SK-N-MC (cell line): ENCODE measurements at regions not wholly inside any gene's neighbourhood (a gene's known extent, or its start where the extent isn't known, plus 50 kb on each side); places are given as distances from the start of the nearest gene placed in this dataset.
"Not testable (repeated sequence)": the region's sequence is repeated elsewhere in the genome, so short reads cannot be mapped to it uniquely, and the experiment has no call there.

Experiments used
- DNase-seq: peaks from one replicate; pipeline ENCODE4 v3.0.0-alpha.2; 2011; ENCODE audit warnings: low read depth, low spot score
- H3K27ac ChIP-seq: fragments of 200-600 bp; sonication (generic); 2 replicates; pipeline ENCODE4 v1.5.1; 2016; ENCODE audit warnings: mixed run types
- H3K36me3 ChIP-seq: fragments of 200-600 bp; sonication (generic); 2 replicates; pipeline ENCODE4 v1.6.1; 2017; ENCODE audit warnings: antibody characterized with exemption, low read length, mixed read lengths; ENCODE audit not compliant: insufficient read depth
- H3K4me3 ChIP-seq: fragments of 200-600 bp; sonication (generic); 2 replicates; pipeline ENCODE4 v1.5.1; 2016
- H3K9ac ChIP-seq: fragments of 200-600 bp; sonication (generic); 2 replicates; pipeline ENCODE4 v1.8.0; 2017; ENCODE audit warnings: mixed run types, mixed read lengths; ENCODE audit not compliant: insufficient read length
- H3K9me3 ChIP-seq: fragments of 200-600 bp; sonication (generic); 2 replicates; pipeline ENCODE4 v1.6.1; 2017; ENCODE audit warnings: low read depth, mild to moderate bottlenecking, antibody characterized with exemption, low read length, moderate library complexity, mixed read lengths
- EZH2 ChIP-seq: fragments of 200-600 bp; sonication (generic); IDR thresholded peaks from one replicate; pipeline ENCODE4 v1.6.1; 2017; ENCODE audit warnings: antibody characterized with exemption
- FOXP2 ChIP-seq: optimal IDR thresholded peaks from 2 replicates; pipeline ENCODE3; 2011; ENCODE audit warnings: mild to moderate bottlenecking, moderate library complexity; ENCODE audit not compliant: insufficient read depth; ENCODE audit errors: extremely low read length, control extremely low read depth
- POLR2AphosphoS5 ChIP-seq: IDR thresholded peaks from 2 replicates; pipeline ENCODE4 v1.6.1; 2012; ENCODE audit warnings: mild to moderate bottlenecking, low read depth, low read length, borderline replicate concordance

DNA sequence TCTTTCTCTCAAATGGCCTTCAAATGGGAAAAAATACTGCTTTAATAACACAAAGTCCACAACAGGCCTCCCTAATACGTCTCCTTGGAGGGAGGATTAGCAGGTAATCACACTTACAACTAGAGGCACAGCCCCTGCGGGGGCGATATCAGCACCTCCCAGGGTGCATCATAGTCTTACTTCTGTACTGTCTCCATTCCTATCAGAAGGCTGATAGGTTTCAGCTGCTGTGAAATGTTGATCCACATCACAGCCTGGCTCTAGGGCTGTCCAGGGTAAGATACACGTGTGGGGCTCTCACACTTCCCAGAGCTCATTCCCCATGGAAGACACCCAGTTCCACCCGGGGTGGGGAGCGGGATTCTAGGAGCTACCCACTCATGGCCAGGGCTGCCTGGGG is 139.1 kb upstream of the SFSWAP start:
- H3K9ac ChIP-seq = no peak overlapping the region
- no peaks in the 10 kb centered on the region for H3K36me3 ChIP-seq
- no peak for TF ChIP-seq POLR2AphosphoS5
- no peak for TF ChIP-seq FOXP2
- no peak for TF ChIP-seq EZH2
- no peak for DNase-seq
- no peak overlapping the region for H3K4me3 ChIP-seq
- no peaks in the 10 kb centered on the region for H3K9me3 ChIP-seq
- H3K27ac ChIP-seq = no peak overlapping the region

DNA sequence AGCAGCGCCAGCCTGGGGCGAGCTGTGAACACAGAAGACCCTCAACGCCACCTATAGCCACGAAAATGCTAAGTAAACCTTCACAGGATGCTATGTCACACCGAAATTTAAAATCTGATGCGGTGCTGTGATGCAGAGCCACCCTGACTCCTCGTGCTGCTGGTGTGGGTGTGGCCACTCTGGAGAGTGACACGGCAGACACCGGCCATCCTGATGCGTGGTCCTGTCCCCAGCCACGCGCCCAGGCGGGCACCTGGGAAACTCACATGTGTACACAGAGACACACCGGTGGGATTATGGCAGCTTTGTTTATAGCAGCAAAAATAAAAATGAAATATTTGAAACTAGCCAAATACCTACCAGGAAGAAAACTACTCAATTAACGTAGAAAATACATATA is 138.3 kb upstream of the SFSWAP start:
- DNase-seq = no peak
- no peak overlapping the region for H3K27ac ChIP-seq
- no peak overlapping the region for H3K9ac ChIP-seq
- no peaks in the 10 kb centered on the region for H3K36me3 ChIP-seq
- no peak for TF ChIP-seq FOXP2
- TF ChIP-seq EZH2 = no peak
- no peak for TF ChIP-seq POLR2AphosphoS5
- no peaks in the 10 kb centered on the region for H3K9me3 ChIP-seq
- no peak overlapping the region for H3K4me3 ChIP-seq

DNA sequence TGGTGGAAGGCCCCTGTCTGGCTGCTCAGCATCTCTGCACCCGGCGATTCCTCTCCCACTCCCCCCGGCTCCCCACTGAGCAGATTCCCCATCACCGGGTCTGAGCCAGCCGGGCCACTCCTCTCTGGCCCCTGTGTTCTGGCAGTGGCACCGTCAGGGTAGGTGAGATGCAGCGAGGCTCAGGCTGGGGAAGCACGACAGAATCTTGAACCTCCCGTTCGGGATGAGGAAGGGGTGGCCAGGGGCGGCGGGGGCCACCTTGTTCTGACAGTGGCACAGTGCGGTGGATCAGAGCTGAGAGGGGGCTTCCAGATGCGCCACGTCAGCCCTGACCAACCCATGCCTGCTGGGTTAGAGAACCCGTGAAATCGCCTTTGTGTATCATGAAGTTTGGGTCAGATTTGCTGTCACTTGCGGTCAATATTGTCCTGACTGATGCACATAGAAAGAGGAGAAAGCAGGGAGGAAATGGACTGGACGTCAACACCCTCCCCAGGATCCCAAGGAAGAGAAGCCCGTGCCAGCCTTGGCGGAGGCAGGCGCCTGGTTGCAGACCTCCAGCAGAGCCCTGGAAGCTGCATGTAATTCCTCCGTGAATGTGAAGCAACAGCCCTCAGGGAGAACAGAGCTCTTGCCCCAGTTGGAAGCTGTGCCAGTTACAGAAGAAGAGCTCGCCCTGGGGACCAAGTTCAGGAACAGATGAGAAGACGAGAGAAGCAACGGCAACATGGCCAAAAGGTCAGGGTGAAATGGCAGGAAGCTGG is 137.1 kb upstream of the SFSWAP start:
- no peak for DNase-seq

DNA sequence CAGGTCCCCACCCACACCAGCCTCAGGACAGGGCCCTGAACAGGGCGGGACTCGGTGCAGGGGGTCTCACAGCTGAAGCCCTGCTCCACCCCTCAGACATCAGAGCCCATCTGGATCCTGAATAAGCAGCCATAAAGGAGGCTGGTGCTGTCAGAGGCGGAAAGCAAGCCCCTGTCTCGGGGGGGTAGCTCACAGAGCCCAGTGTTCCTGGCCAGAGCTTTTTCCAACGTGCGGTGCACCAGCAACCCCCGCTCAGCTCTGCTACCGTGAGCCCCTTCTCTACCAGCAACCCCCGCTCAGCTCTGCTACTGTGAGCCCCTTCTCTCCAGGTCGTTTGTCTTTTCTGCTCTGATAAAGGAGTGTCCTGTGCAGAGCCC is 136.5 kb upstream of the SFSWAP start:
- H3K27ac ChIP-seq = no peak overlapping the region

More for the DNA sequence above, 137.1 kb upstream of the SFSWAP start:
- TF ChIP-seq EZH2 (no peak), POLR2AphosphoS5 (no peak), FOXP2 (no peak)
- H3K36me3 ChIP-seq = no peaks in the 10 kb centered on the region
- no peaks in the 10 kb centered on the region for H3K9me3 ChIP-seq
- H3K9ac ChIP-seq = no peak overlapping the region
- H3K27ac ChIP-seq = no peak overlapping the region
- no peak overlapping the region for H3K4me3 ChIP-seq

DNA sequence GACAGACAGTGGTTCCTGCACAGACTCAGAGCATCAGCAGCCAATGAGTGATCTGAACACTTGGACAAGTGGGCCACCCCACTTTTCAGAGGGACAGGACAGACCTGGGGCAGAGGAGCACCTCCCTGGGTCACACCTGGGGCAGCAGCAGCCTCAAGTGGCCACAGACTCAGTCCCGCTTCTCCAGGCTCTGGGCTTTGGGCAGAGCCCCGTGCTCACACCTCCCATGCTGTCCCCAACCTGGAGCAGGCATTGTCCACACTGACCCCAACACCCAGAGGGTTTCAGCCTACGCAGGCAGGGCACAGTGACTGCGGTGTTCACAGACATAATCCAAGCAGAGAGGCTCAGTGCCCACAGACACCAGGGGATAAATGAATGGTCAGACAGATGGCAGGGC is 135.5 kb upstream of the SFSWAP start:
- TF ChIP-seq POLR2AphosphoS5 (no peak), FOXP2 (no peak), EZH2 (no peak)
- Histone ChIP-seq H3K9ac (no peak overlapping the region), H3K36me3 (no peaks in the 10 kb centered on the region), H3K27ac (no peak overlapping the region), H3K4me3 (no peak overlapping the region), H3K9me3 (no peaks in the 10 kb centered on the region)
- no peak for DNase-seq

More for the DNA sequence above, 136.5 kb upstream of the SFSWAP start:
- Histone ChIP-seq H3K4me3 (no peak overlapping the region), H3K9ac (no peak overlapping the region), H3K36me3 (no peaks in the 10 kb centered on the region), H3K9me3 (no peaks in the 10 kb centered on the region)
- no peak for DNase-seq
- no peak for TF ChIP-seq EZH2
- TF ChIP-seq FOXP2 = no peak
- TF ChIP-seq POLR2AphosphoS5 = no peak

DNA sequence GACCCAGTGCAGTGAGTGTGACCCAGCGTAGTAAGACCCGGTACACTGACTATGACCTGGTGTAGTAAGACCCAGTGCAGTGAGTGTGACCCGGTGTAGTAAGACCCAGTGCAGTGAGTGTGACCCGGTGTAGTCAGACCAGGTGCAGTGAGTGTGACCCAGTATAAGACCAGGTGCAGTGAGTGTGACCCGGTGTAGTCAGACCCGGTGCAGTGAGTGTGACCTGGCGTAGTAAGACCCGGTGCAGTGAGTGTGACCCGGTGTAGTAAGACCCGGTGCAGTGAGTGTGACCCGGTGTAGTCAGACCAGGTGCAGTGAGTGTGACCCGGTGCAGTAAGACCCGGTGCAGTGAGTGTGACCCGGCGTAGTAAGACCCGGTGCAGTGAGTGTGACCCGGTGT is 134.2 kb upstream of the SFSWAP start:
- H3K4me3 ChIP-seq, H3K9ac ChIP-seq, DNase-seq: not testable (repeated sequence)

DNA sequence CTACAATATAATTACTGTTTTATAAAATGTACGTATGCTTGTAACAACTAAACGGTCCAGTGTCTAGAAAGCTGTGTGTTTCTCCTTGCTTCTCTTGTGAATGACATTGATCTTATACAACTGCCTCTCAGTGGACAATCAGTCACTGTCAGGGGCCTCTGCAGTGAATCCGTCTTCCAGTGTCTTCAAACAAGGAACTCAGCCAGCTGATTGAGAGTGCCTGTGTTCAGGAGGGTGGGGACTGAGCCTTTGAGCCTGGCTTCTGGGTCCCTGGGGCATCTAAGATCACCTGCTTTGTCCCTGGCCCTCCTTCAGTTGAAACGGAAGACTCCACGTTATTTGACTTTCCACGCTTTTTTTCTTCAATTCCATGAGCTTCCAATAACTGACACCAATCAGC is 133.1 kb upstream of the SFSWAP start:
- Histone ChIP-seq H3K9ac (no peak overlapping the region), H3K36me3 (no peaks in the 10 kb centered on the region), H3K4me3 (no peak overlapping the region), H3K9me3 (no peaks in the 10 kb centered on the region), H3K27ac (no peak overlapping the region)
- no peak for TF ChIP-seq FOXP2
- TF ChIP-seq EZH2 = no peak
- no peak for TF ChIP-seq POLR2AphosphoS5
- DNase-seq = no peak

More for the DNA sequence above, 134.2 kb upstream of the SFSWAP start:
- not testable (repeated sequence) for H3K27ac ChIP-seq, H3K36me3 ChIP-seq, H3K9me3 ChIP-seq

DNA sequence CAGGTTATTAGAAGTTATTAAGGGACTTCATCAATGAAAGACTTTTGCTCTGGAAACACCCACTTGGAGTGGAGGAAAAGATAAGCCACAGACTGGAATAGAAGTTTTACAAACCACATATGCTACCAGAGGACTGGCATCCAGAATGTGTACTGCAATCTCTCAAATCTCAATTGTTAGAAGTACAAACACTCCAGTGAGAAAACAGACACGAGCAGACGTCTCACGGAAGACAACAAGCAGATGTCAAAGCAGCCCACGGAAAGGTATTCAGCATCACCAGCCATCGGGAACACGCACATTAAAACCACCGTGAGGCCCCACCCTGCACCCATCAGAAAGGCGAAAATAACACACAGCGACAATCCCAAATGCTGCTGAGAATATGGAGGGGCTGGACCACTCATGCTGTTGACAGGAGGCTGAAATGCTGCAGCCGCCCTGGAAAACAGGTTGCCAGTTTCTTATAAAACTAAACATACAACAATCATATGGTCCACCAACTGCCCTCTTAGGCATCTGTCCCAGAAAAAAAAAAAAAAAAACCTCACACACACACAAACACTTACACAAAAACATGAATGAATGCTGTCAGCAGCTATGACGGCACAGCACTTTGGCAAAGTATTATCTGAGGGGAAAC is 131.9 kb upstream of the SFSWAP start:
- no peak overlapping the region for H3K9ac ChIP-seq
- no peak for DNase-seq
- H3K4me3 ChIP-seq = no peak overlapping the region
- no peak overlapping the region for H3K27ac ChIP-seq
- TF ChIP-seq POLR2AphosphoS5 = no peak
- TF ChIP-seq FOXP2 = no peak
- TF ChIP-seq EZH2 = no peak
- no peaks in the 10 kb centered on the region for H3K36me3 ChIP-seq
- H3K9me3 ChIP-seq = no peaks in the 10 kb centered on the region

DNA sequence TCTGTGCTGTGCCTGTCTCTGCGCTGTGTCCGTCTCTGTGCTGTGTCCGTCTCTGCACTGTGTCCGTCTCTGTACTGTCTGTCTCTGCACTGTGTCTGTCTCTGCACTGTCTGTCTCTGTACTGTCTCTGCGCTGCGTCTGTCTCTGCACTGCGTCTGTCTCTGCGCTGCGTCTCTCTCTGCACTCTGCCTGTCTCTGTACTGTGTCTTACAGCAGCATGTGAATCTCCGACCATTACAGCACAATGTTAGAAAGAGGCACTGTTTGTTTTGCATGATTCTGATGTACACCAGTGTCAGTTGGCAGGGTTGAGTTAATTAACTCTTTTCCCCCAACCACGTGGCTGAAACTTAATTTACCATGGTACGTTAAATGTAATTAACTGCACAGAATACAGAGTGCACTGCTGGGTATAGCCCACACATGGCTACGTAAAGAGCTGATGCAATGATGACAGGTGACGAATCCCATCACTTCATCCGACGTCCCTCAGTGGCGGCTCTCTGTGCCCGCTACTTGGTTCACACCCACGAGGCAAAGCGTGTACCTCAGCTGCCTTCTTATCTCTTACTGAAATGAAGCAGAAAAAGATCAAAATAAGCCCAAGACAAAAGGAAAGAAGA is 127.7 kb upstream of the SFSWAP start:
- Histone ChIP-seq H3K9ac (no peak overlapping the region), H3K36me3 (no peaks in the 10 kb centered on the region), H3K27ac (no peak overlapping the region), H3K9me3 (no peaks in the 10 kb centered on the region), H3K4me3 (no peak overlapping the region)
- TF ChIP-seq POLR2AphosphoS5 (no peak), EZH2 (no peak), FOXP2 (no peak)
- no peak for DNase-seq

DNA sequence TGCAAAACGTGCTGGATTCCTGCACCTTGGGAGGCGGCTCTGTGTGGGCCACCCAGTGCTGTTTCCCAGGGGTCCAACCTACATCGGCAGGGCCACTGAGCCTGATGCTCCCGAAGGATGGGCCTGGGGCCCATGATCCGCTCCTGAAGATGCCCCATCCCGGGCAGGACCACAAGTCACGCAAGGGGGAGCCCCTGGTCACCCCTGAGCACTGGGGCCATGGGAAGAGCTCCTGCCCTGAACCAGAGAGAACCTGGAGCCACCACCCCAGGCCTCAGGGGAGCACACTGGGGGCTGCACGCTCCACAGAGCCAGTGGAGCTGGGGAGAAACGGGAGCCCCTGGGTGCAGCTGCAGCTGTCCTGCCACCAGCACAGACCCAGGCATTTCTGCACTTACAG is 124.6 kb upstream of the SFSWAP start:
- Histone ChIP-seq H3K27ac (no peak overlapping the region), H3K4me3 (no peak overlapping the region), H3K36me3 (no peaks in the 10 kb centered on the region), H3K9ac (no peak overlapping the region), H3K9me3 (no peaks in the 10 kb centered on the region)
- no peak for DNase-seq
- no peak for TF ChIP-seq EZH2
- no peak for TF ChIP-seq FOXP2
- no peak for TF ChIP-seq POLR2AphosphoS5
